Limb (tissue), 2 donors: ENCODE measurements at regions not wholly inside any gene's neighbourhood (a gene's known extent, or its start where the extent isn't known, plus 50 kb on each side); places are given as distances from the start of the nearest gene placed in this dataset.
"Not testable (repeated sequence)": the region's sequence is repeated elsewhere in the genome, so short reads cannot be mapped to it uniquely, and the experiment has no call there.

Source experiments
- DNase-seq, 2 donors: peaks; one replicate each; pipeline ENCODE4 v3.0.0-alpha.2; 2016; ENCODE audit errors: extremely low spot score in 2 of 2

DNA sequence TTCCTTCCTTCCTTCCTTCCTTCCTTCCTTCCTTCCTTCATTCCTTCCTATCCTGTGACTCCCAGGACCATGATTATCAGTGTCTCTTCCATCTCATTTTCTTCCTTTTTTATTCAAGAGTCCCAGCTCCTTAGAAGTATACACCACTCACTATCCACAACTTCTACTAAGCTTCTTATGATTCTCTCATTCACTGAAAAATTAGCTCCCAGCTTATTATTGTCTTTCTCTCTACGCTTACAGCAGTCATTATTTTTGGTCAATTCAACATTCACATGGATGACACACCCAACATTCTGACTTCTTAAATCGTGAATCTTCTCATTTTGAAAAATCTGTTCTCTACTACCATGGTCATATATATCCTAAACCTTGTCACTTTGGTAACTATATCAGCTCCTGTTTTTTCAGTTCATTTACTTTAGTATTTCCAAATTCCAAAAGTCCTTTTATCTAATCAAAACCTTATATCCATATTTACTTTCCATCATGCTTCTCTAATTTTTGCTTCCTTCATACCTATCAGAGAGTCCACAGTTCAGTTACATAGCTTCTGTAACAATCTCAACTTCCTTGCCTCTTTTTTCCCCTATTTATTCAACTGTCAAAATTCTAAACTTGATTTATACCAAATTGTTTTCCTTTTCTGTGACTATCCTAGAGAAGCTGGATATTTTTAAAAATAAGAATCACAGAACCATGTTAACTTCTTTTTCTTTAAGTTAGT, 677.5 kb downstream of the RAPGEF2 start:
- no peak for DNase-seq

DNA sequence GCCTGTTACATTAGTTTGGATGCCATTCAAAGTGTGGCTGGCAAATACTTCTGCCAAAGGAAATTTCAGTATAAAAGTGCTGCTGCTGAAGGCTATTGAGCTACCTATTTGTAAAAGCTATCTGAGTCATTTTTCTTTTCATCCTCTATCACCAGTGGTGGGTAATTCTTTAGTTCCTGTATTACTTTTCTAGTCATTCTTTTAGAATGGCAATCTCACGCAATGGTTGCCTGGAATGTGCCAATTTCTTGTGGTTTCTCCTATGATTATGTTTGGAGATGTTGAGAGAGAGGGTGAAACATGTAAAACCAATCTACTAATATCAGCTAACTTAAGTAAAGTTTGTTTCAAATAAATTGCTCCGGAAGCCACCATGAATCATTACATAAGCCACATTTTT, 685.0 kb downstream of the RAPGEF2 start:
- no peak for DNase-seq

DNA sequence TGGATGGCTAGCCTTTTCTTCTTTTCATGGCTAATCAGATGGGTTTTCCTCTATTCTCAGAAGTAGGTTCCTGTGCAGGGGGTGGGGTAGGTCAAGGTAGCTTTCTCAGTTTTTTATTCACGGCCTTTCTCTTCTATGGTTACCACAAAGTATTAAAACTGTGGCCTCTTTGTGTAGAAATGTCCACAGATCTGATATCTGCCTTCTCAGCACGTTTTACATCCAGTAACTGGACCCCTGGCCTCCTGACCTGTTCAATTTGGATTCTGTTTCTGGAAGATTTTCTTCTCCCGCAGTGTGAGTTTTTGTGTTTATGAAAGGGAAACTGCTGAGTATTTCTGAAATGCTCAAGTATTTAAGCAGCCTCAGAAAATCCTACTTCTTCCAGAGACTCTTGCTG, 688.5 kb downstream of the RAPGEF2 start:
- no peak for DNase-seq

DNA sequence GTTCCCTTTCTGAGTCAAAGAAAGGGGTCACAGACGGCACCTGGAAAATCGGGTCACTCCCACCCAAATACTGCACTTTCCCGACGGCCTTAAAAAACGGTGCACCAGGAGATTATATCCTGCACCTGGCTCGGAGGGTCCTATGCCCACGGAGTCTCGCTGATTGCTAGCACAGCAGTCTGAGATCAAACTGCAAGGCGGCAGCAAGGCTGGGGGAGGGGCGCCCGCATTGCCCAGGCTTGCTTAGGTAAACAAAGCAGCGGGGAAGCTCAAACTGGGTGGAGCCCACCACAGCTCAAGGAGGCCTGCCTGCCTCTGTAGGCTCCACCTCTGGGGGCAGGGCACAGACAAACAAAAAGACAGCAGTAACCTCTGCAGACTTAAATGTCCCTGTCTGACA, 701.7 kb downstream of the RAPGEF2 start:
- DNase-seq: not testable (repeated sequence)

DNA sequence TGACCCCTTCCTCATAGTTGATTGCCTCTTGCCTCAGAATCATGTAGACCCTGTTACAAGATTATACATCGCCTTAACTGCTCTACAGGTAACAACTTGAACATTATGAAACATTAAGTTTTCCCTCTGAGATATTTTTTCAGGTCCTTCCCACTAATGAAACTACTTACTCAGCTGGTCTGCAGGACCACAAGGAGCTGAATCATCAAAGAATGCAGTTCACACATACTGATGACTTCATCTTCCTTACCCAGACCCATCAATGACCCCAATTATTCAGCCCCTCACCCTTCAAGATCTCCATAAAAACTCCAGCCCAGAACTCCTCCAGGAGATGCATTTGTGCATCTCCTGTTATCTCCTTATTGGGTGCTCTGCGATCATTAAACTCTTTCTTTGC, 720.9 kb downstream of the RAPGEF2 start:
- no peak for DNase-seq

DNA sequence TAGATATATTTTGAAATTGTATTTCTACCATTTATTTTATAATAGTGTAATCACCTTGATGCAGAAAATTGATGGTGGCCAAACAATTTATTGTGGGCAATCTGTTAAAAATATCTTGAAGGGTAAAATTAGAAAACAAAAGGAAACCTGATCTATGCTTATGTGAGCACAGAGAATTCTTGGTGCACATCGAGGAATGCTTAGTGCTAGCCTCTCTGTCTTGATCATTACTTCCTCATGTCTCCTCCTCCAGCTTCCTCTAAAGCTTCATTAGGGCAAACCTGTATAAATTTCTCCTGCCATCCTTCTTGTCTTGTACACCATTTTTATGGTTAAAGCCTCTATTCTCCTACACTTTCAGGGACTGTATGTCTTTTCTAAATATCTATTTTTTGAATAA, 725.8 kb downstream of the RAPGEF2 start:
- no peak for DNase-seq

DNA sequence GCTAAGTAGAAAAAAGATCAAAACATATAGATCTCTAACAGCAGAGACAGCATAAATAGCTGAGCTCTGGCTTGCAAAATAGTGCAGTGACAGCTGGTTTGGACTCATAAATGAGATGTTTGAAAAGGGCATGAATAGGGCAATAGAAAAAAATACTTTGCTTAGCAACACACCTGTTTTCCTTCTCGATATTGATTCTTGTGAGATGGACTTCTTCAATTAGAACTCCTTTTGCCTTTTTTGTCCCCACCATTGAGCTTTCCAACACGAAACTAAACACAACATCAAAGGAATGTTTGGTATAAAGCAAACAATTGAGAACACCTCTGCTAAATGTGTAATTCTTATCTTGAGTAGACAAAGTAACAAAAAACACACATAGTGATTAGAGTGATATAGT, 726.3 kb downstream of the RAPGEF2 start:
- no peak for DNase-seq

DNA sequence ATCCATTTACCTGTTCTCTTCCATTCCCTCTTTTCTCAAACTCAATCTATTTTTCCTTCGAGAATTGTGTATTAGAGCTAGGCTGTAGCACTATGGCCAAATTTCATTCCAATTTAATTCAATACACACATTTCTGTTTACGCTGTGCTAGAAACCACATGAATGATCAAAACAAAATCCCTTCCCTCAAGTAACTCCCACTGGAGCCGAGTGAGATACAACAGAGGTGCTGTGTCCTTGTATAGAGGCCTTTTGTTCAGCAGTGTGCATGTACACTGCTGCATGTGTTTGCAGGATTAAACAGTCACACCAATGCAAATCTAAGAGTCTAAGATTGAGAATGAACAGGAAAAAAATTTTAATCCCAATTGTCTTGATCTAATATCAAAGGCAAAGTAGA, 734.2 kb downstream of the RAPGEF2 start:
- no peak for DNase-seq

DNA sequence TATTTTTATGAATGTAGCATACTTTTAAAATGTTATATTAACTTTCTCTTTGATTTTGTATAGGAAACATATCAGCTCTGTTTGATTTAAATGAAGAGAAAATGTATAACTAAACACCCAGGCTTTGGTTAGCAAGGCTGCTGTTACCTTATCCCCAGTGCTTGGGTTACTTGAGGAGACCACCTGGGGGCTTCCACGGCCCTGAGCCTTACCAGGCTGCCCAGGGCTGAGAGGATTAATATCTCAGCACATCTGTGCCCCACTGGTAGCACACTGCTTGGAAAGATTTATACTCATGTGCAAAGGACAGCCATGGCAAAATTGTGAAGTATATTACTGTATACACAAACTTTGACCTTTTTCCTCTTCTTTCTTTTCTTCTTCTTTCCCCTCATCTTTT, 752.9 kb downstream of the RAPGEF2 start:
- DNase-seq: no peak

DNA sequence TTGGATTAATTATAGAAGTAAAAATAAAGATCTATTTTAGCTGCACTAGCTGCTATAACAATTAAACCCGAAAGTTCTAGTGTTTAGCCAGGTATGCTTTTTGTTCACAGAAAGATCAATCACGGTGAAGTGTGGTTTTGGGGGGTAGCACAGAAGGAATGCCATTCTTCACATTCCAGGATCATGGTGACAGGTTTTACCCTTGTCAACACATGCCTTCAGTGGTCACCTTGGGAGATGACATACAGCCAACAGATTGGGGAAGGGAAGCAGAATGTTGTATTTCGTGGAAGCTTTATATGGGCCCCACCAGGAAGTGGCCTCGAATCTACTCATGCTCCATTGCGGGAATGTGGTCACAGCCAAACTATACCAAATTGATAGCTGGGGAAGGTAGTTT, 753.6 kb downstream of the RAPGEF2 start:
- DNase-seq: no peak

DNA sequence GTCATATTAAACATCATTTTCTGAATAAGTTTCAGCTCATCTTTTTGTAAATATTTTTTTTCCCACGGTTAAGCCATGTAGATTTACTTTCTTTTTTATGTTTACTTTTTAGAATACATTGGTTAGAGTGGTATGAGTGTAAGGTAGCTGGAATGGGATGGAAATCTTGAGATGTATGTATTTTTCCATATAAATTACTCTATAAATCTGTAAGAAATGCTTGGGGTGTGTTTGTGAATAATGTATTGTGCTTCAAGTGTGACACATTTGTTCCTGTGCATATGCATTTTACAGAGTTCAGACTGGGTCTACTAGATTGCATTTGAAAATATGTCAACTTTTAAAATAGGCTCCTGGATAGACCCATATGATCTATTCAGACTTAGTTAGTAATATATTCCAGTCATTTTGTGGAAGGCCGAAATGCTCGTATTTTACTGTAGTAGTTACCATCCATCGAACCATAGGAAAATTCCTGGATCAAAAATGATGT, 756.8 kb downstream of the RAPGEF2 start:
- DNase-seq: no peak

DNA sequence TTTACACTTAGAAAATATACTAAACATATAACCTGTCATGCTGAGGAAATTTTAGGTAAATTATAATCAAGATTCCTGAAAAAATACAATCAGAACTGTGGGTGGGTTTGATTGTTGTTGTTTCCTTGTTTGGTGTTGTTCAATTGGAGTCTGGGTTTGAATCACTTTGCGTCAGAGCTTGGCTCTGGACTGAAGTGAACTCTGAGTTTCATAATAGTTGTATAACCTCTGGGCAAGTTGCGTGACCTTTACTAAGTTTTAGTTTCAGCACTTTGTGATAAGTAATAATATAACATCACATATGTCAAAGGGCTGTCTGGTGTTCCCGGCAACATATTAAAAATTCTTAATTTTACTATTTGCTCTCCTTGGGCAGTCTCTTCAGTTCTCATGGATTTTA, 758.1 kb downstream of the RAPGEF2 start:
- DNase-seq: no peak

DNA sequence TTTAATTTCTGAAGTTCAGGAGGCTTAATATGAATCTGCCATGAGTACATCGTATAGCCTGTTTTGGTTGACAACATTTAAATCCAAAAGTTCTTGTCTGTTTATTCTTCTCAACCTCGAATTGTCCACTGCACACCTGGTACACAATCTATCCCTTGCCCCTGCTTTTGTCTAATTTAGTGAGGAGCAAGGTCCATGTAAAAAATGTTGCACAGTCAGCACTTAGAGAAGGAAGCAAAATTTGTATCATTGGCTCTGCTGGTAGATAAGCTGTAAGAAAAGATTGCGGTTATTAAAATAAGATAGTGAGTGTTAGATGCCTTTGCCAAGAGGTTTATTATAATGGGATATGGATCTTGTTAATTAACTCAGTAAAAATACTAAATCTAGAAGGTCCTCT, 761.5 kb downstream of the RAPGEF2 start:
- DNase-seq: no peak

DNA sequence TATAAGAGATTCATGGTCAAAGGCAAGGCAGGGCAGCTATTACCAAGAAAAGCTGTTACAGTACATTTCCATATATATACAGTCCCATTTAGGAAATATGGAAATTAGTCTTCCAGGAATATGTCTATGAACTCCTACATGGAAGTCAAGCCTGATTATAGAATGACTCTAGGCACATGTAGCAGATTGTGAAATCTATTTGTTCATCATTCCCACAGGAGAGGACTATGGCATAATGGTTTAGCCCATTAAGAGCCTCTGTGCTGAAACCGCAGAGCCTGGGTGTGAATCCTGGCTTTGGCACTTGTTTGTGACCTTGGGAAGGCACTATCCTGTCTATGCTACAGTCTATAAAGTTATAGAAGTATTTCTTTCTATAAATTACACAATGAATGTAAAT, 764.8 kb downstream of the RAPGEF2 start:
- no peak for DNase-seq

DNA sequence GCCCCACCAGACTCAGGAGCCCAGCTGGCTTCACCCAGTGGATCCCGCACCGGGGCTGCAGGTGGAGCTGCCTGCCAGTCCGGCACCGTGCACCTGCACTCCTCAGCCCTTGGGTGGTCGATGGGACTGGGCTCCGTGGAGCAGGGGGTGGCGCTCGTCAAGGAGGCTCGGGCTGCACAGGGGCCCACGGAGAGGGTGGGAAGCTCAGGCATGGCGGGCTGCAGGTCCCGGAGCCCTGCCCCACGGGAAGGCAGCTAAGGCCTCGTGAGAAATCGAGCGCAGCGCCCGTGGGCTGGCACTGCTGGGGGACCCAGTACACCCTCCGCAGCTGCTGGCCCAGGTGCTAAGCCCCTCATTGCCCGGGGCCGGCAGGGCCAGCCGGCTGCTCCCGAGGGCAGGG, 766.1 kb downstream of the RAPGEF2 start:
- not testable (repeated sequence) for DNase-seq

DNA sequence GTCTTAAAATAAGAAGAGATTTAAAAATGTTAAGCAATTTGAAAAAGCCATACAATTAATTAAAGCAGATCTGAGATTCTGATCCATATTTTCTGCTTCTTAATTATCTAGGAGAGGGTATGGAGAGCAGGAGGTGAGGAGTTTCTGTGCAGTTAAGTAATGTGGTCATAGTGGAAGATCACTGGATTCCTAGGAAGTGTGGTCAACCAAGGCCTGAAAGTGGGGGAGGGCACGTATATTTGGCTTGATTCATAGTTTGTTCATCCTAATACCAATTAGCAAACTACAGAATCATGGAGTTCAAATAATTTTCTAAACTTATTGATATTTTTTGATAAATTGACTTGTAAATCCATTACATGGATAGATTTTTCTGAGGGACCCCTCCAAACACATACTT, 768.3 kb downstream of the RAPGEF2 start:
- no peak for DNase-seq

DNA sequence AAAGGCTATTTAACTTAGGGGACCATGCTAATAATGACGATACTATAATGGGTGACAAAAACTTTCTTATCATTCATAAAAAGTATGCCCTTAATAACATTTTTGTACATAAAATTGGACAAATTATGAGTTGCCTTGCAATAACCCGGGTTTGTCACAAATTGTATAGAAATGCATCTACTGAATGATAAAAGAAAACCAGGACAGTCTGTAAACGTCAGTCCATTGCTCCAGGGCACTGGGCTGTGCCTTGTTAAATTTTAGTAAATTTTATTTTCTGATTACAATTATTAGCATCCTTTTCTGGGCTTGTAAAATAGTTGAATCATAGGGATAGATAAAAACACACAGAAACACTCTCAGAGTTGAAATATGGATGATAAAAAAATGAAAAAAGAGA, 778.3 kb downstream of the RAPGEF2 start:
- no peak for DNase-seq

DNA sequence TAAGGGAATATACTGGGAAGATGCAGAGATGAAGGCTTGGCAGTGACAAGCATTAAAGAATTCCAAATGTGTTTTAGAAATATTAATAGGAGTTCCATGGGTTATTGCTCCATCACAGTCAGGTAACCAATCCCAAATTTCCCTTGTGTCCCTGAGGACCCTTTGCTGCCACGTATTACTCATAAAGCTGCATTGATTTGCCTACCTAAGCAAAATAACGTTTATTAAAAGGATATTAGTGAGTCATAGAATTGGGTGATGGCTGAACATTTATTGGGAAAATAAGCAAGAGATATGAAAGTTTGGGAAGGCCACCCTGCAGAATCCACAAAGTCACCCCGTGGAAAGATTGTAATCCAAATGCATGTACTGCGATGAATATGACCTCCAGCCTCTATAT, 782.1 kb downstream of the RAPGEF2 start:
- DNase-seq: no peak

DNA sequence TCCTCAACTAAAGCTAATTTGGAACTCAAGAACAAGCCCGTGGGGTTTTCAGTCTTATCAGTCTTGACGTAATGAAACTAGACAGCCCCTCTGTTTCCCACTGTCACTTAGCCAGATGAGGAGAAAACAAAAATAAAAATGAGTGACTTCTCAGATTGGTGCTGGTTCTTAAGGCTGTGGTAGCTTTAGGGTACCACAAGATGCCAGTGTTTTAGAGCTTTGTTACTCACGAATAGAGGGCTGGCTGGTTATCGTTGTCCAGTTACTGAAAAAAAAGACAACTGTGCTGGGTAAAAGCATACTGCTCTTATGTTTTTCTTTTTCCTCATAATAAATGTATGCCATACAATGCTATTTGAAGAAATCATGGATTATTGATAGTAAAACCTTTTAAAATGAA, 796.7 kb downstream of the RAPGEF2 start:
- DNase-seq: no peak

DNA sequence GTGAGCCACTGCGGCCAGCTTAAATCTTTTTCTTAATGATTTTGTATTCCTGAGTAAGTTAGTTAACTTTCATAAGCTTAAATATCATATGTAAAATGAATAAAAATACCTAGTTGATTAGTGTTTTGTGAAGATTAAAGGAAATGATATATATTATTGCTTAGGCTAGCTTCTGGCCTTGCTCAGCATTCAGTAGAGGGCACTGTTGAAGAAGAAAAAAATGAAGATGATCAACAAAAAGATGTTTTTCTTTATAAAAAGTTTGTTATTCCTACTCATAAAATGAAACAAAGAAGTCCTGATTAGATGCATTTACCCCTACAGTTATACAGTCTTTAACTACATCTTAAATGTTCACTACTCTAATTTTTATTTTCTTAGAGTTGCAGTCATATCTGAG, 797.7 kb downstream of the RAPGEF2 start:
- DNase-seq: no peak

DNA sequence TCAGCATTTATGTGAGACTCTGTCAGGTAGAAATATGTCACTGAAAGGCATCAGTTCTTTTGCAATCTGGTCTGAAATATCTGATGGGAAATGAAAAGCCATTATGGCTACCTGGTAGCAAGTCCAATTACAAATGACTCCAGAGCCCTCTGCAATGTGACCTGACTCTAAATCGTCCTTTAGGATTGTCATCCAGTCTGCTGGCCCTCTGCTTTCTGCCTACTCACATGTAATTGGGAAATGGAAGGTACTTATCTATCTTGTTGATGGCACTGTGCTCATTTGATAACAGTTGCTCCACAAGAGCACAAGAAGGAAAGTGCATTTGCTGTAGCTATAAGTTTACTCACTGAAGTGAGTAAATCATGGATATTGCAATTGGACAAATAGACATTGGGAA, 799.8 kb downstream of the RAPGEF2 start:
- no peak for DNase-seq

DNA sequence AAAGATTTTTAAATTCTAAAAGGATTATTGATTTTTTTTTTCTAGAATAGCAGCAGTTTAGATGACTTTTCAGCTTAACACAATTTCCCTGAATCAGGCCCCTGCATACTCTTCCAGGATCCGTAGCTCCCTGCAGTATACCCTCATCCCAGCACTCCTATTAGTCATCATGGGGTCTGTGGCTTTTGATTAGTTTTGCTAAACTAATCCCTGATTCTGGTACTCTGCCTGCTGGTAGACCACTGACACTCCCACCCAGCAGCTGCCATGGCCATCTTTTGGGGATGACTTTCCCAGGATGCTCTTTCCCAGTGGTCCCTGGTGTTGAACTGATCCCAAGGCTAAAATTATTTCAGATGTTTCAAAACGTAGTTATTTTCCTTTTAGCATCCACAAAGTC, 802.0 kb downstream of the RAPGEF2 start:
- DNase-seq: no peak

DNA sequence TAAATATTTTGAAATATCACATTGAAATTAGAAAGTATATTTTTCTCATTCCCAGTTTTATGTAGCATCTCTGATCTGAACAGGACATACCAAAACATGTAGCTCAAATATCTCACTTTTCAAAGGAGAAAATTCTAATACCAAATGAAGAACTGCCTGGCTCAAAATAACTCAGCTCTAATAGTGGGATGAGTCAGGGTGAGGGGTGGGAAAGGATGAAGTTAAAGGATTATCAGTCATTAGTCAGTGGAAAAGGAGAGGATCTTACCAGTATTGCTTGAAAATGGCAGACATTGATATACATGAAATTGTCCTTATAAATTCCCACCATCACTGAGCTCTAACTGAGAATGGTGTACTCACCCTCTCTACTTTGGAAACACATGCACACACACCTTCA, 803.2 kb downstream of the RAPGEF2 start:
- no peak for DNase-seq

DNA sequence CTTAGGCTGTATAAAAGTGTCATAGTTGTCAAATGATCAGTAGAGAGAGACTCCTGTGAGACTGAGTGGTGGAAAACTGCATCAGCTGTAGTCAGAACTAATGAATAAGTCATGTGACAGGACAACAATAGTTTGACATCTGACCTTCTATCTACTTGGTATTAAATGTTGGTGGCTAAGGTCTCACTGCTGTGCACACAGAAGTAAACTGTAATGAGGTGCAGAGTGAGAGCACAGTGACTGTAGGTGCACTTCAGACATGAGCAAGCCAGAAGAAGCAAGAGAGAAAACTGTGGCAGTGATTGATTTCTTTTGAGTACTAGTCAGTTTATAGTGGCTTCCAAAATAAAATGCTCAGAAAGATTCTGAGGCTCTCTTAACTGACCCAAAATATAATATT, 803.6 kb downstream of the RAPGEF2 start:
- no peak for DNase-seq
